ENCODE measurements at regions not wholly inside any gene's neighbourhood (a gene's known extent, or its start where the extent isn't known, plus 50 kb on each side); places are given as distances from the start of the nearest gene placed in this dataset.
"Not testable (repeated sequence)": the region's sequence is repeated elsewhere in the genome, so short reads cannot be mapped to it uniquely, and the experiment has no call there.

DNA sequence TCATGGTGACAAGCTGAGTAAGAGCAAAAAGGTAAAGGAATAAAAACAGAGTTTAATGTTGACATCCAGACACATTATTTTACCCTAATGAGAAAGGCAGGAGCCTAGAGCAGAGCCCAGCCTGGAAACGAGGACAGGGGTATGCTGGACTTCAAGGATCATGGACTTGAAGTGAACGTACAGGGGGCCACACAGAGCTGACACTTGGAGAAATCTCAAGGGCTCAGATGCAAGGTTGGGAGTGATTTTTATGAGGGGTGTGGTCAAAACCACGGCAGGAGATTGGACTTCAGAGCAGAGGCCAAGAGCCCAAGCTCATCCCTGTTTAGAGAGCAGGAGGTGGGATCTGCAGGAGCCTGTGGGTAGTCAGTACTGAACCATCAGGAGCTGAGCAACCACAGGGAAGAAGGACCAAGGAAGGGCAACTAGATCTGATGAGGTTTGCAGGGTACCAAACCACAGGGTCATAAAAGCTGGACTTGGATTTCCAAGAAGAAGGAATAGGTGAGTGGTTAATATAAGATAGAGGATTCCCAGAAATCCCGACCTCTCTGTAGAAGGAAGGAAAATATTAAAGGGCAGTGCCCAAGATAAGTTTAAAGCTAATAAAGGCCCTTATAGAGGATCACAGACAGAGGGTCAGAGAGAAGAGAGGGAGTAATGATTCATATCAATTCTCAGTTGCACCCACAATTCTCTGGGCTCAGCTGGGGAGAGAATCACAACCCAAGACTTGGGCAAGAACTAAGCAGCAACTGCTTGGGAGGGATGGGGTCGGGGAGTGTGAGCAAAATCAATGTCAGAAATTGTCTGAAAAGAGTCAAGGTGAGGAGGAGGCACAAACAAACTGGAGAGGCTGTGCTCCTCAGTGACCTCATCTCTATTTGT, 331.7 kb downstream of the SOX9 start:
- DNase-seq (ENCODE audit: low spot score) = no peak

DNA sequence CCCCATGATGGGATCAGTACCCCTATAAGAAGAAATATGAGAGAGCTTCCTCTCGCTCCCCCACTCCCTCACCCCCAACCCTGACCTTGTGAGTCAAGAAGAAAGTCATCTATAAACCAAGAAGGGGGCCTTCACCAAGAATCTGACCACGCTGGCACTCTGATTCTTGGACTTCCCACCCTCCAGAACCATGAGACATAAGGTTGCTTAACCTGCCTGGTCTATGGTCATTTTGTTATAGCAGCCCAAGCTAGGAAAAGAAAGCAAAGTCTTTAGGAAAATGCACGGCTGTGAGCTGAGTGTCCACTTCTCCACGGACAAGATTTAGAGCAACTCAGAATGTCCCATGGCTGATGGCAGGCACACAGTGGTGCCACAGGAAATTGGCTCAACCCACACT, 333.5 kb downstream of the SOX9 start:
- DNase-seq (ENCODE audit: low spot score) = no peak

DNA sequence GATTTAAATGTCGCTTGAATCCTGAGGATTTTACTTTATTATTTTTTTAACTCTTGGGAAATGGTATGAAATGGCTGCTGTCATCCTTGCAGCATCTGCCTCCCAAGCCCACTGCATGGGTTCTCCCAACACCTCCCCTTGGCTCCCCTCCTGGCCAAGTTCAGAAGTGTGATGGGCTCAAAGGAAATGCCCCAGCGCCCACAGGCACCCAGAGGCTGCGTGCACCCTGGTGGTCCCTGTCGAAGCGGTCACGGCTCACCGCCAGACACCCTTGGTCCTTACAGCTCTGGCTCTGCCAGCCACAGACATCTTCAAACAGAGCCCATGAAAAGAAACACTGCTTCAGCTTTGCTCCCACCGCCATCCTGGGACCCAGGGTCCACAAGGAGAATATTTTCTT, 334.7 kb downstream of the SOX9 start:
- DNase-seq (ENCODE audit: low spot score) = no peak

DNA sequence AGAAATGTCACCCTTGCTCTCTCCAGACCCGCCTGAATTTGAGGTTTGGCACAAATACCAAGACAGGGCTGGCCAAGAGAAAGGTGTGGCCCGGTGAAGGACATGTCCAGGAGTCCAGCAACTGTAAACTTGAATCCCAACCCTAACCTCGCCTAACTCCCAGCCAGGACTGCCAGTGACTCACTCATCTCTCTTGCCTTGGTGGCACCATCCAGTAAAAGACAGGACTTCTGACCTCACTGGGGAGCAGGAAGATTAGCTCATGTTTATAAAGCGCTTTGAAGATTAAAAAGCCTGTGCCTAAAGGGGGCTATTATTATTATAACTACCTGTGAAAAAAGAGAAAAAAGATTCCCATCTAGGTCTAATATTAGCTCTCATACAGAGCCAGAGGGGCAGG, 335.3 kb downstream of the SOX9 start:
- peak; percentile 66 for DNase-seq (ENCODE audit: low spot score)

DNA sequence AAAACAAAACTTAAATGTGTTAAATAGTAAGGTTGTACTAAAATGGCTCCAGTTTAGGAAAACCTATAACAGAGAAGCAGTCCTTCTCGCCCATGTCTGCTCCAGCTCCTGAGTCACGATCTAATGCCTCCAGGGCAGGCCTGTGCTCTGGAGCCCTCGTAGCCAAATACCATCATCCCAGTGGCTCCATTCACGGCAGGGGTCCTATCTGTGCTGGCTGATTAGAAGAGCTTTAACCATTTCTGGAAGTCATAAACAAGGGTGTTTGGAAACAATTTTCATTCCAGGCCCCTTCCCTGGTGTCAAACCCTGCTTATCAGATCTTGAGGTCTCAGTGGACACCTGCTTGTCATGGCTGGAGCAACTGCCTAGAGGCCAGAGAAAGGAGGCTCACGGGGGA, 336.9 kb downstream of the SOX9 start:
- DNase-seq (ENCODE audit: low spot score) = no peak

DNA sequence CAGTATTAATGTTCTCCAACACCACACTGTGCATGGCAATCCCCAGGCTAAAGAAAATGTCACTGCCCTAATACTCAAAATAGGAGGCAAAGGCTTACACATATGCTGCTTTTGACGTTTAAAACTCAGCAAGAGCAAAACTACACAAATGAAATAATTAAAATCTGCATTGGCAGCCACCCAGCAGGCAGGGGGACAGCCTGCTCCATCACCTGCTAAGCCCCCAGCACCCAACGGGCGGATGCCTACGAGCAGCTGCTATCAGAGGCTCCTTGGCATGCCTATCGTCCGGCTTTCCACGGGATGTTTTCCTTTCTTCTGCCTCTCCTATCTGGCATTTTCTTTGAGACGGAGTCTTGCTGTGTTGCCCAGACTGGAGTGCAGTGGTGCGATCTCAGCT, 337.5 kb downstream of the SOX9 start:
- DNase-seq (ENCODE audit: low spot score) = no peak

DNA sequence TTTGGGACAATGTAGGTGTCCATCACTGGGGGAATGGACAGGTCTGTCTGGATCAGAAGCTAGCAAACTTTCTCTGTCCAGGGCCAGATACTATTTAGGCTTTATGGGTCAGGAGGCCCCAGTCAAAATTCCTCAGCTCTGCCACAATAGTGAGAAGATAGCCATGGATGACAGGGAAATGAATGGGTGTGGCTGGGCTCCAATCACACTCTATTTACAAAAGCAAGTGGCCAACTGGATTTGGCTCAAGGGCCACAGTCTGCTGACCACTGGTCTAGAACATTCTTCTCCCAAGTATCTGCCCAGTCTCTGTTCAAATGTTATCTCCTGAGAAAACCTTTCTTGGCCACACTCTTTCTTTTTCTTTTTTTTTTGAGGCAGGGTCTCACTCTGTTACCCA, 339.9 kb downstream of the SOX9 start:
- no peak for DNase-seq (ENCODE audit: low spot score)

DNA sequence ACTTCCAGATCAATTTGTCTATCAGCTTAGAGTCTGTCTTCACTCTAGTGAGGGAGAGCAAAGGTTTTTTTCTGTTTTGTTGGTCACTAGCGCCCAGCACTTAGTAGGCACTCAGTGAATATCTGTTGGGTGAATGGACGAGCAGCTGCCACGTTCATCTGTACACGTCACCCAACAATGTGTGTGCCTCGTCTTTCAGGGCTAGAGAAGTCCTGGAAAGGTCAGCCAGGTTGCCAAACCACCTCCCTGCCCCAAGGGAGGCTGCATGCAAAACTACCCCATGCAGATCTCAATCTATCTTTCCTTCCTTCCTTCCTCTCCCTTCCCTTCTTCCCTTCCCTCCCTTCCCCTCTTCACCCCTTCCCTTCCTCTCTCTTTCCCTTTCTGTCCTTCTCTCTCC, 340.9 kb downstream of the SOX9 start:
- no peak for DNase-seq (ENCODE audit: low spot score)

DNA sequence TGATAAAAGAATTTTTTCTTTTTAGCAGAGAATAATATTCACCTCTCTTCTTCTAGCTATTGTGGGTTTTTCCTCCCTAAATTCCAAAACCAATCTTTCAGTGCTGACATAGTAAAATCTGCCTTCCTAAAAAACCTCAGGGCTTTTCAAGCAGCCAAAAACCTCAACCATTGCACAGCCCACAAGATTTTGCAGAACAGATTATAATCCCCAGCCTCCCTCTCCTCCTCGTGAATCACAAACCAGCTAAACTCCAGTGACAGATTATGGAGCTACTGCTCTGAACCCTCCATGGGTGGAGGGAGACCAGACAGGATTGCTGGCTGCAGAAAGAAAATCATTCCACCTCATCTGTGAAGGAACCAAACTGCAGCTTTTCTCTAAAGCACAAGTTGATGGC, 341.6 kb downstream of the SOX9 start:
- DNase-seq (ENCODE audit: low spot score) = no peak

DNA sequence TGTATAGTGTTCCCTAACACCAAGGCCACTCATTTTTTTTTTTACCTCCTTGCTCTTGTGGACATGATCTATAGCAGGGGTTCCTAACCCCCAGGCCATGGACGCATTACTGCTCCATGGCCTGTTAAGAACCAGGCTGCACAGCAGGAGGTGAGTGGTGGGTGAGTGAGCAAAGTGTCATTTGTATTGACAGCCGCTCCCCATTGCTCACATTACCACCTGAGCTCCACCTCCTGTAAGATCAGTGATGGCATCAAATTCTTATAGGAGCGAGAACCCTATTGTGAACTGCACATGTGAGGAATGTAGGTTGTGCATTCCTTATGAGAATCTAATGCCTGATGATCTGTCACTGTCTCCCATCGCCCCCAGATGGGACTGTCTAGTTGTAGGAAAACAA, 342.0 kb downstream of the SOX9 start:
- DNase-seq (ENCODE audit: low spot score) = no peak

DNA sequence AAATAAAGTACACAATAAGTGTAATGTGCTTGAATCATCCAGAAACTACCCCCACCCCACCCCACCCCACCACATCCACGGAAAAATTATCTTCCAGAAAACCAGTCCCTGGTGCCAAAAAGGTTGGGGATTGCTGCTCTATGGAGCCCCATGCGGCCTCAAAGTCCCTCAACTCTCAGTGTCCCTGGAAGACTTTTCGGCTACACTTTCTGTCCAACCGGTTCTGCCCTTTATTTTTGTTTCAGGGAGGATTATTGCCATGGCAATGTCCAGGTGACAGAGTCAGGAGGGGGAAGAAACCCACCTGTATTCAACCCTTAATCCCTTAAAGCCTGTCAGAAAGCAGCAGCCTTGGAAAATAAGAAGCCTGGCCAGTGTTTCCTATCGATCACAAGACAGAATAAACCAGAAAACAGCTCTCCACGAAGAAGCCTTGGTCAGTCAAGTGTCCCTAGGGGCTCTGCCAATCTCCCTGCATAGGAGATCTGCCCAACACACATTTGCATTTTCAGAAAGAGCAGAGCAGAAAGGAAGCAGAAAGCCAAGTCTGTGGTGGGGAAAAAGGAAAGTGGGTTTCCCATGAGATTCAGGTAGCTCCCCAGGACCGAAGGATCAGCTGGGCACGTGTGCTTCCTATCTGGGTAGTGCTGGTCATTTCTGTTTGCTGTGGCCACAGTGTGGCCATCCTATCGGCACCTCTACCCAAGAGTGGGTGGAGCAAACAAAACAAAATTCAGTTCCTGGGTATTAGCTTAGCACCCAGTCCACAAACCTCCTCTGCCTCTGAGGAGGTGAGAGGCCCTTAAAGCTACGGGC, 342.7 kb downstream of the SOX9 start:
- DNase-seq (ENCODE audit: low spot score) = no peak

DNA sequence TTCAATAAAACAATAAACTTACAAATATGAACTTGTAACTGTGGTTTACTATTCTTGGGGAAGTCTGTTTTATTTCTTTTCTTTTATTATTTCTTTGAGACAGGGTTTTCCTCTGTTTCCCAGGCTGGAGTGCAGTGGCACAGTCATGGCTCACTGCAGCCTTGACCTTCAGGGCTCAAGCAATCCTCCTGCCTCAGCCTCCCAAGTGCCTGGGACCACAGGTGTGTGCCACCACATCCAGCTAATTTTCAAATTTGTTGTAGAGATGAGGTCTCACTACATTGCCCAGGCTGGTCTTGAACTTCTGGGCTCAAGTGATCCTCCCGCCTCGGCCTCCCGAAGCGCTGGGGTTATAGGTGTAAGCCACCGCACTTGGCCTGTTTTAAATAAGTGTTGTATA, 343.4 kb downstream of the SOX9 start:
- not testable (repeated sequence) for DNase-seq (ENCODE audit: low spot score)

DNA sequence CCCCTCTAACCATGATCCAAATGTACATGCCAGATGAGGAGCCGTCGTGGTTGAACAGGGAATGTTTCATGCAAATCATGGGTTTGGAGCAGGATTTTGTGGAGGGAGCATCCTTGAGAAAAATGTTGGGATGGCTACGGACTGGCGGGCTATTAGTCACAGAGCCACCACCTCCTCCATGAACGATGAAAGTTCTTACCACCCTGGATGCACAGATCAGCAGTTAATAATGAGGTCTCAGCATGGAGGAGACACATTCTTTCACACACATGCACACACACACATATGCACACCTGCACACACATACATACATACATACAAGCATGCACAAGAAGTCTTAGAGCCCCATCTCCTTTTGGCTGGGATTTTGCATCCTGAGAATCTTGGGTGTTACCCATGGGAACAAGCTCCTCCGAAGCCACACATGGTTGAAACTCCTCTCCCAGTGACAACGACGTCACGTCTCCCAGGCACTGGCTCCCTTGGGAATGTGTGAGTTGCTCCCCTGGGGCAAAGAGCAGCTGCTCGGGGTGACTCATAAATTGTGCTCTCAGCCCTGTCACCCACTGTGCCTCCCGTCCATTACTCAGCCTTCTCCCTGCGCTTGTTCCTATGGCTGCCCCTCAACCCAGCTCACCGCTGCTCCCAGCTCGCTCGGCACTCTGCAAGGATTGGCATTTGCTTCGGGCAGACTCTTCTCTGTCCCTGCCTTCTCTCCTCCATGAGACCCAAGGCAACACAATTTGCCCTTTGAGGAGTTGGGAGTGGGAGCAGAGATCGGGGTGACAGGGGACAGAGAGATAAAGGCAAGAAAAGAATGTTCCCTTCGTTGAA, 344.6 kb downstream of the SOX9 start:
- peak; percentile 90 for DNase-seq (ENCODE audit: low spot score)

DNA sequence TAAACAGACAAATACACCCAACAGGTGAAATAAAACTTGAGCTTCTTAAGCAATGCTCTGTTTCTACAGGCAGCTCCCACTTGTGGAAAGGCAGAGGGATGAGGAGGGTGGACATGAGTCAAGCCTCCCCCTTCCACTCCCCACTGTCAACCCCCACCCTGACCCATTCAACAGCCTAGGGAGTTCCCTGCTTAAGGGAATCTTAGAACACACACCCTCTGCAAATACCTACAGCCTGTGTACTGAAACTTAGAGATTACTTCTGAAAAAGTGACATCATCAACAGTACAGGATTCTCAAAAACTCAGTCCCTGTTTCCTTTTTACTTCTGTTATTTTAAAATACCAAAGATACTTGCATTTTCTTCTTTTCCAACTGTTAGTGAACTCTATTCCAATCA, 345.4 kb downstream of the SOX9 start:
- DNase-seq (ENCODE audit: low spot score) = peak; percentile 37

DNA sequence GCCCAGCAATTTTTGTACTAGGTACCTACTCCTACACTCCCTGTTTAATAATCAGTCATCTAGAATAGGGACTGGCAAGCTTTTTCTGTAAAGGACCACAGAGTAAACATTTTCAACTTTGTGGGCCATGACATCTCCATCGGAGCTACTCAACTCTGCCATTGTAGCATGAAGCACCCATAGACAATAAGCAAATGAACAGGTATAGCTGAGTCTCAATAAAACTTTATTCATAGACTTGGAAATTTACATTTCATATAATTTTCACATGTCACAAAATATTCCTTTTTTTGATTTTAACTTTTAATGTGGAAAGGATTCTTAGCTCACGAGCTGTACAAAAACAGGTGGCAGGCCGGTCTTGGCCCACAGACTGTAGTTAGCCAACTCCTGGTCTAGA, 345.8 kb downstream of the SOX9 start:
- no peak for DNase-seq (ENCODE audit: low spot score)

DNA sequence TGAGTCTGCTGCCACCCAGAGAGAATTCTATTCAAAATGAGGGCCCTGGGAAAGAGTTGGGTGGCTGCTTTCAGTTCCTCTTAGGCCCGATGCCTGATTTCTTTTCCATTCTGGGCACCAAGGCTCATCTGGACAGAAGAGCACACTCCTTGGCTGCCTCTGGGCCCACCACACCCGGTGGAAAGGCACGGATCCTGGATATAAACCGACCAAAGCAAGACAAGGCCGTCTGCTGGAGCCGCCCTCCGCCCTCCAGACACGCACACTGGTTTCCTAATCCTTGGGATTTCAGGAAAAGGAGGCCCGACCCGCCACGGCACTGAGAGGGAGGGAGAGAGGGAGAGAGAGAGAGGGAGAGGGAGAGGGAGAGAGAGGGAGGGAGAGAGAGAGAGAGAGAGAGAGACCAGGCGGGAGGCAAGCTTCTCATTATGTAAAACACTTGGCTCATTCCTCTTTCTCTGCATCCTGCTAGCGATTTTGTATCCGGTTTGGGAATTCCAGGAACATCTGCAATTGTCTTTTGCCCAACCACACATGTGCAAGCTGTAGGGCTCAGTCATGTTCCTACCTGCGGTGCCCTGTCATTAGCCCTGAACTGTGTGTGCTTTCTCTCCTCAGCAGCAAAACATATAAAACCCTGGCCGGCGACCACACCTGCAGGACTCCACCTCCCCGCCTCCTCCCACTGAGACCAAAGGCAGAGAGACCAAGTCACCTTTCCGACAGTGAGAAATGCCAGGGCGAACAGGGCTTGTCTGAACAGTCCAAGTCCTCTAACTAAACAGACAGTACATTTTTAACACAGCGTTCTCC, 347.2 kb downstream of the SOX9 start:
- no peak for DNase-seq (ENCODE audit: low spot score)

DNA sequence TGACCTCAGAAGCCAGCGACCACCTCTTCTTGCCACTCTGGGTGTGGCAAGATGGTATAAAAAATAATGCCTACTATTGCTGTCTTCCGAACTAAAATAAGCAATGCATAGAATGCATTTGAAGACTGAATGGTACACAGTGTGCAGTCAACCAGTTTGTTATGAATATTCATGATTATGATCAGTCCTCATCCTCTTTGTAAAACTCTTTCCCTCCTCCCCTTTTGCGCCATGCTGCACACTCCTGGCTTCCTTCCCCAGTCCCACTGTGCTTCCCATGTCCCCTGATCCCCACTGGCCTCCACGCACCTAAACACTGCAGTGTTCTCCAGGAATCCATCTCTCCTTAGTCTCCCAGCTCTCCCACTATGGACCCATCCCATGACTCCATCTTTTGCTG, 348.0 kb downstream of the SOX9 start:
- no peak for DNase-seq (ENCODE audit: low spot score)

DNA sequence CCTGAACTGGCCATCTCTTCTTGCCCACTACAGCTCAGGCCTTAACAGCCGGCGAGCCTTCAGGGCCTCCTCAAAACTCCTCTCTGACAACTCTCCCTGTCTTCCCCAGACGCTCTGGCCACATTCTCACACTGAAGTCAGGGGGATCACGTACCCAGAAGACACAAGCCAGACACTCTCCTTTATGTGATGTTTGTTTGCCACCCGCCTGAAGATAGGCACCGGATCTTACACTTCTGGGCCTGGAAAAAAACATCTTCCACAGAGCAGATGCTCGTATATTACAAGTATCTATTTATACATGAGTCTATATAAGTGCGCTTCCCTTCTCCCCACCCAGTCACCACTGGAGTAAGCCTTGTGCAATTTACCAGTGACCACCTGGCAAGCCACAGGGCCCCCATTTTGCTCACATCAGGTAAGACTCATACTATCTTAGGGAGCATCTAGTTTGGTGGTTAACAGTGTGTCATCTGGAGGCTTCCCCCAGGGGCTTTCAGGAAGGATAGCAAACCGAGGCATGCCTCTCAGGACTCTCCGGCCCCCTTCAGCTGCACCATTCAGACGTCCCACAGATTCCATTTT, 349.4 kb downstream of the SOX9 start:
- no peak for DNase-seq (ENCODE audit: low spot score)

DNA sequence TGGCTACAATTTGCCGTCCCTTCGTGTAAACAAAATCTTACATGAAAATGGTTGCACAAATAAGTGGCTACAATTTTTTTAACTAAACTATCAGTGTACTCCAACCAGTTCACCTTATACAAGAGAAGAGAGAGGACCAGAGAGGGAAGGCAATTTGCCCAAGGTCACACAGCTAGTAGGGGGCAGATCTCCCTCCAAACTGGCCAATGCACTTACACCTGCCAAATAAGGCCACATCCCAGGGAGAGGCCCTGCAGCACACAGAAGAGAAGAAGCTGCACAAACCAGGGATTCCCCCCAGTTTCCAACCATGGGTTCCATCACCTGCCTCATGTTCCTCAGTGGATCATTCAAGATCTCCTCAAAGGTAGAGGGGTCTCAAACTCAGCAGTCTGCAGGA, 349.9 kb downstream of the SOX9 start:
- no peak for DNase-seq (ENCODE audit: low spot score)

DNA sequence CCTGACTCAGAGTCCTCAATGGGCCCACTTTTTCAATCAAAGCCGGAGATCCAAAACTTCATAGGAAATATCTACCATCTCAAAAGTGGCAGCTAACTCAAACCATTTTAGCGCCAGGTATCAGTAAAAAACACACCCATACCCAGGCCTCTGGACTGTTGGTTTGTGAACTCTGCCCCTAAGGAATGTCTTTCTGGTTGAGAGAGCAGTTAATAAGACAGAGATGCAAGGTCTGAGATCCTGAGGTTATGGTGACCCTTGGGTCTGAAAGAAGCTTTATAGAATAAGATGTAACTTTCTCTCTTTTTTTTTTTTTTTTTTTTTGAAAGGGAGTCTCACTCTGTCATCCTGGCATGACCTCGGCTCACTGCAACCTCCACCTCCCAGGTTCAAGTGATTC, 350.5 kb downstream of the SOX9 start:
- DNase-seq (ENCODE audit: low spot score) = no peak

DNA sequence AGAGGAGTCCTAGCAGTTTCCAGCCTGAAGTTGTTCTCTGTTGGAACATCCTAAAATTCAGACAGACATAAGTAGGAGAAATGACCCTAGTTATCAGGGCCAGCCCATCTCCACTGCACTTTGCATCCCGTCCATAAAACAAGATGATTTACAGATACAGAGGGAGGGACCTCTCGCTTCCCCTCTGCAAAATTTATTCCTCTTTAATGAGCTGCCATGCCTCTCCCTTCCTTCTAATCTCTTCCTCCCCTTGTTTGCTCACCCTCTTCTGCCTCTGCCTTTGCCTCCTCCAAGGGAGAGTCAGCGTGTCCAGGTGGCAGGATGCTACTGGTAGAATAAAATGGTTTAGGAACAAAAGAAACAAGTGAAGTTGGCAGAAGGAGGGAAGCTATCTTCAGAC, 351.3 kb downstream of the SOX9 start:
- DNase-seq (ENCODE audit: low spot score) = no peak

Measured in AG08396 (cell line).